PC-9 (cell line): ENCODE measurements at regions not wholly inside any gene's neighbourhood (a gene's known extent, or its start where the extent isn't known, plus 50 kb on each side); places are given as distances from the start of the nearest gene placed in this dataset.
A peak's percentile ranks its signal among the peaks of the same experiment; 100 is the strongest.

Source experiments
- BruUV-seq: library from RNA; stranded (reverse); fragments of 400-500 nt; replicated peaks from 2 replicates; lab custom pipeline; 2021; lab: Mats Ljungman, UMichigan
- CTCF ChIA-PET: fragments of 300-600 bp; sonication (Branson Sonifier 250); formaldehyde crosslinking; loops from one replicate; lab custom pipeline; 2022; ENCODE audit warnings: antibody characterized with exemption; lab: Charles Lee
- POLR2A ChIA-PET: fragments of 300-600 bp; sonication (Branson Sonifier 250); formaldehyde crosslinking; loops from one replicate; lab custom pipeline; 2022; ENCODE audit warnings: antibody characterized with exemption; ENCODE audit not compliant: unreplicated experiment; lab: Charles Lee
- DNase-seq, 2 experiments: peaks; one replicate each; pipeline versions ENCODE4 v3.0.0 to v3.0.0-alpha.2; 2015 to 2022; ENCODE audit warnings: mixed read lengths in 1 of 2
- H2AFZ ChIP-seq: fragments of 200-600 bp; sonication (generic); 2 replicates; pipeline ENCODE4 v1.8.1; 2017; ENCODE audit warnings: antibody characterized with exemption
- H3F3A ChIP-seq: fragments of 200-600 bp; sonication (generic); 2 replicates; pipeline ENCODE4 v1.8.1; 2017; ENCODE audit warnings: antibody characterized with exemption, mild to moderate bottlenecking, low read depth; ENCODE audit not compliant: insufficient read depth
- H3K27ac ChIP-seq: fragments of 200-600 bp; sonication (generic); 2 replicates; pipeline ENCODE4 v1.6.1; 2016; ENCODE audit warnings: mixed run types
- H3K27me3 ChIP-seq: fragments of 200-600 bp; sonication (generic); 2 replicates; pipeline ENCODE4 v1.6.1; 2016; ENCODE audit warnings: low read depth, mixed run types; ENCODE audit not compliant: insufficient read depth
- H3K36me3 ChIP-seq: fragments of 200-600 bp; sonication (generic); 2 replicates; pipeline ENCODE4 v1.6.1; 2016; ENCODE audit warnings: low read depth, mixed run types
- H3K4me1 ChIP-seq: fragments of 200-600 bp; sonication (generic); replicated peaks from 2 replicates; pipeline ENCODE4 v1.6.1; 2016; ENCODE audit warnings: mixed run types; ENCODE audit not compliant: insufficient read depth
- H3K4me2 ChIP-seq: fragments of 200-600 bp; sonication (generic); 2 replicates; pipeline ENCODE4 v1.6.1; 2017; ENCODE audit warnings: mixed run types
- H3K4me3 ChIP-seq: fragments of 200-600 bp; sonication (generic); 2 replicates; pipeline ENCODE4 v1.6.1; 2016; ENCODE audit warnings: mixed run types
- H3K79me2 ChIP-seq: fragments of 200-600 bp; sonication (generic); 2 replicates; pipeline ENCODE4 v1.6.1; 2017; ENCODE audit warnings: low read depth, mixed run types
- H3K9me2 ChIP-seq: fragments of 200-600 bp; sonication (generic); 2 replicates; pipeline ENCODE4 v1.8.1; 2017; ENCODE audit warnings: mild to moderate bottlenecking; ENCODE audit not compliant: insufficient read depth
- H3K9me3 ChIP-seq: fragments of 200-600 bp; sonication (generic); 2 replicates; pipeline ENCODE4 v1.8.1; 2016; ENCODE audit warnings: low read depth; ENCODE audit not compliant: insufficient read depth
- H4K20me1 ChIP-seq: fragments of 200-600 bp; sonication (generic); 2 replicates; pipeline ENCODE4 v1.8.1; 2017; ENCODE audit not compliant: insufficient read depth
- CTCF ChIP-seq: fragments of 200-600 bp; sonication (generic); conservative IDR thresholded peaks from 2 replicates; pipeline ENCODE4 v1.6.1; 2017; ENCODE audit warnings: mixed run types, antibody characterized with exemption, mild to moderate bottlenecking, moderate library complexity
- EZH2 ChIP-seq: fragments of 200-600 bp; sonication (generic); IDR thresholded peaks from 2 replicates; pipeline ENCODE4 v1.8.0; 2017; ENCODE audit warnings: antibody characterized with exemption, low read depth
- intact Hi-C: fragments of 100-400 bp; cut with micrococcal nuclease; formaldehyde crosslinking; loops from one replicate; pipeline ENCODE4 v1.10.0; 2022; ENCODE audit not compliant: unreplicated experiment

DNA sequence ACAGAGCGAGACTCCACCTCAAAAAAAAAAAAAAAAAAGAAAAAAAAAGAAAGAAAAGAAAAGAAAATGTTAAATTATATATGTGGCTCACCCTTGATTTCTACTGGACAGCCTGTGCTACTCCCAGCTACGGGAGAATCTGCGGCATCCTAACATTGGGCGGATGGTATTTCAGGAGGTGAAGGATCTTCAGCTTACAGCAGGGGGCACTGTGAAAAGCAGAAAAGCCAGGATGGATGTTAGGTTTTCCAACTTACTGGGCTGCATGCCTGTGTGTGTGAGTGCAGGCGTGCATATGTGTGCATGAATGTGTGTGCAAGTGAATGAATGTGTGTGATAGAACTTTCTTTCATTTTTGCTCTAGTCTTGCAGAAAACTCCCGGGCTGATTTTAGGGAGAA is 1066.5 kb downstream of the TYW1 start:
- CTCF ChIA-PET: no interaction called here
- no peak overlapping the region for H3K4me2 ChIP-seq
- no peak overlapping the region for H3K27ac ChIP-seq
- H3K4me3 ChIP-seq: no peak overlapping the region
- H4K20me1 ChIP-seq: no peaks in the 10 kb centered on the region
- no peaks in the 10 kb centered on the region for H3K27me3 ChIP-seq
- no peaks in the 10 kb centered on the region for H3K9me2 ChIP-seq
- H3K4me1 ChIP-seq: no peaks in the 10 kb centered on the region
- H2AFZ ChIP-seq: no peak overlapping the region
- no peaks in the 10 kb centered on the region for H3F3A ChIP-seq
- no peaks in the 10 kb centered on the region for H3K79me2 ChIP-seq
- intact Hi-C loops: no loop called here
- no peak for DNase-seq
- POLR2A ChIA-PET: no interaction called here
- H3K36me3 ChIP-seq: no peaks in the 10 kb centered on the region
- no peaks in the 10 kb centered on the region for H3K9me3 ChIP-seq
- no TSS peak for BruUV-seq
- TF ChIP-seq EZH2 (no peak), CTCF (peak; percentile 41; the same call in 1 of the 2 replicates)

- no peak overlapping the region for H3K4me2 ChIP-seq
- TF ChIP-seq EZH2 (no peak), CTCF (no peak)
- ChIA-PET POLR2A (no interaction called here), CTCF (no interaction called here)
- H3K27ac ChIP-seq: no peak overlapping the region
- no peaks in the 10 kb centered on the region for H3K27me3 ChIP-seq
- no peak overlapping the region for H2AFZ ChIP-seq
- H3K9me2 ChIP-seq: no peaks in the 10 kb centered on the region
- intact Hi-C loops: no loop called here
- no peak for DNase-seq
- H3K79me2 ChIP-seq: no peaks in the 10 kb centered on the region
- no peaks in the 10 kb centered on the region for H3F3A ChIP-seq
- no peaks in the 10 kb centered on the region for H3K36me3 ChIP-seq
- H3K4me1 ChIP-seq: no peaks in the 10 kb centered on the region
- H4K20me1 ChIP-seq: no peaks in the 10 kb centered on the region
- no TSS peak for BruUV-seq
- no peak overlapping the region for H3K4me3 ChIP-seq
- H3K9me3 ChIP-seq: no peaks in the 10 kb centered on the region
These were observed 1068.9 kb downstream of the TYW1 start for GRCh38 chr7:68065581-68065980.

GRCh38 chr7:68067845-68068244 is 1071.2 kb downstream of the TYW1 start:
- H3K79me2 ChIP-seq: no peaks in the 10 kb centered on the region
- no peaks in the 10 kb centered on the region for H3F3A ChIP-seq
- intact Hi-C loops: no loop called here
- H3K9me3 ChIP-seq: no peaks in the 10 kb centered on the region
- DNase-seq: no peak
- ChIA-PET POLR2A (no interaction called here), CTCF (no interaction called here)
- no peak overlapping the region for H3K4me3 ChIP-seq
- H3K36me3 ChIP-seq: no peaks in the 10 kb centered on the region
- no peak overlapping the region for H3K4me2 ChIP-seq
- no peaks in the 10 kb centered on the region for H3K4me1 ChIP-seq
- no peaks in the 10 kb centered on the region for H3K9me2 ChIP-seq
- H3K27me3 ChIP-seq: 0 out of 2 replicates have a peak, but pooled peaks cover 4% of the 10 kb centered on the region
- H4K20me1 ChIP-seq: no peaks in the 10 kb centered on the region
- no TSS peak for BruUV-seq
- no peak overlapping the region for H2AFZ ChIP-seq
- TF ChIP-seq EZH2 (no peak), CTCF (no peak)
- H3K27ac ChIP-seq: no peak overlapping the region
